ENCODE measurements at regions not wholly inside any gene's neighbourhood (a gene's known extent, or its start where the extent isn't known, plus 50 kb on each side); places are given as distances from the start of the nearest gene placed in this dataset.
A peak's percentile ranks its signal among the peaks of the same experiment; 100 is the strongest.

DNA sequence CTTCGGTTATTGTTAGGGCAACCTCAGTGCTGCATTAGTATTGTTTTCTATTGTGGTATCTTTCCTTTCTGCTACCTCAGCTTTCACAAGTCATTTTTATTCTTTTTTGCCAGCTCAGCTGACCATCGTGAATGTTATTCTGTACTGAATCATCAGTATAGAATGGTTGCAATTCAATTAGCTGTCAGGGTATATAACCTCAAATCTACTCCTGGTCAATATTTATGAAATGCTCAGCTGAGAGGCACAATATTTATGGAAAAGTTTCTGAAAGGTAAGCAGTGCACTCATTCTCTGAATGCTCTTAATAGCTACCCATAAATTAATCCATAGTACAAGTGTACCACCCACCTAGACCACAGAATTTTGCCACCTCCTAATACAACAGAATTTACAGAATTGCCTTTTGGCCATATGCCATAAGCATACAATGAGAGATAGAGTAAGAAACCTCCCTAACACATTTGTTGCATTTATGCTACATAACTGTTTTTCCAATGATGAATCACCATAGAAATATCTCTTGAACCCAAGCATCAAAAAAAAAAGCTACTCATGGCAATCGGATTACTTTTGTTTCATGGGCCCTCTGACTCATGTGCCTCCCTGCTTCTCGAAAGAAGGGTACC lies 732.6 kb upstream of the CHRM3 start:
- POLR2A ChIA-PET = no interaction called here
- H3K9me3 ChIP-seq = no peaks in the 10 kb centered on the region
- DNase-seq (ENCODE audit: low read depth in 1 of 2, low spot score in 1 of 2) (no peak), ATAC-seq (no peak), FAIRE-seq (no peak)
- TF ChIP-seq MAFK (IDR thresholded peaks at IDR 0.05; ENCODE audit: partially characterized antibody) = peak; percentile 2
- TF ChIP-seq, protein P1, sequence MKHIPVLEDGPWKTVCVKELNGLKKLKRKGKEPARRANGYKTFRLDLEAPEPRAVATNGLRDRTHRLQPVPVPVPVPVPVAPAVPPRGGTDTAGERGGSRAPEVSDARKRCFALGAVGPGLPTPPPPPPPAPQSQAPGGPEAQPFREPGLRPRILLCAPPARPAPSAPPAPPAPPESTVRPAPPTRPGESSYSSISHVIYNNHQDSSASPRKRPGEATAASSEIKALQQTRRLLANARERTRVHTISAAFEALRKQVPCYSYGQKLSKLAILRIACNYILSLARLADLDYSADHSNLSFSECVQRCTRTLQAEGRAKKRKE (CRISPR knock-in tag; IDR thresholded peaks at IDR 0.05; ENCODE audit: low read depth) = no peak
- no peak overlapping the region for H3K4me3 ChIP-seq
- H3K4me1 ChIP-seq = peaks cover 4% of the 10 kb centered on the region; the same call in 1 of the 3 replicates
- CTCF ChIA-PET = no interaction called here
- WGBS (ENCODE audit: missing lambda C conversion rate) = 15% methylated on average over 4 of the region's 4 CpGs
- no peak overlapping the region for H3K27ac ChIP-seq
- peak overlapping the region; percentile 22; the same call in 1 of the 3 replicates for H3K4me2 ChIP-seq

DNA sequence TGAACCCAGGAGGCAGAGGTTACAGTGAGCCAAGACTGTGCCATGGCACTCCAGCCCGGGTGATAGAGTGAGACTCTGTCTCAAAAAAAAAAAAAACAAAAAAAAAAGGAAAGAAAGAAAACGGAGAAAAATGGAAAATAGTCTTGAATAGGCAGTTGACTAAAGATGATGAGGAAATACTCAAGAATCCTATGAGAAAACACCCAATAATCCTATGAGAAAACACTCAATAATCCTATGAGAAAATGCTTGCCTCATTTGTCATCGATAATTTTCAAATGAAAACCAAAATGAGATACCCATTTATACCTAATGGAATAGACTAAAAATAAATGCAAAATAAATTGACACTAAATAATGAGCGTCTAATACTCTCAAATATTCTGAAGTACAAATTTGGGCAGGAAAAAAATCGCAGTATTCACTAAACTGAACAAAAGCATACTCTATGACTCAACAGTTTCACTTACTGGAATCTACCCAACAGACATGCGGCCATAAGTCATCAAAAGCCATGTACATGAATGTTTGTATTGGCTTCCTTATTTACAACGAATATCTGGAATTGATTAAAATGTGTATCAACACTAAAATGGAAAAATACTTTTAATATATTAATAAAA lies 733.9 kb upstream of the CHRM3 start:
- 5% methylated on average over 7 of the region's 7 CpGs for WGBS (ENCODE audit: missing lambda C conversion rate)
- H3K4me2 ChIP-seq = peak overlapping the region; percentile 42; the same call in 2 of the 3 replicates
- H3K9me3 ChIP-seq = no peaks in the 10 kb centered on the region
- FAIRE-seq (no peak), ATAC-seq (no peak), DNase-seq (ENCODE audit: low read depth in 1 of 2, low spot score in 1 of 2) (no peak)
- H3K27ac ChIP-seq = no peak overlapping the region
- CTCF ChIA-PET = no interaction called here
- no peak for TF ChIP-seq NR3C1 (IDR thresholded peaks at IDR 0.05)
- TF ChIP-seq JUNB (IDR thresholded peaks at IDR 0.05) = no peak
- TF ChIP-seq ZFP36 (IDR thresholded peaks at IDR 0.05; ENCODE audit: borderline replicate concordance, partially characterized antibody) = no peak
- no peak for TF ChIP-seq NFE2L2 (conservative IDR thresholded peaks at IDR 0.05; ENCODE audit: low read length)
- no peak for TF ChIP-seq POLR2A (IDR thresholded peaks at IDR 0.05; ENCODE audit: low read length)
- no peak for TF ChIP-seq PBX3 (IDR thresholded peaks at IDR 0.05)
- no peak for TF ChIP-seq SREBF2 (IDR thresholded peaks at IDR 0.05)
- no peak for TF ChIP-seq GATA3 (IDR thresholded peaks at IDR 0.05; ENCODE audit: borderline replicate concordance)
- no peak for TF ChIP-seq RCOR1 (IDR thresholded peaks at IDR 0.05; ENCODE audit: low read depth, low read length)
- no peak for TF ChIP-seq FOSL2 (IDR thresholded peaks at IDR 0.05)
- no peak for TF ChIP-seq FOSL2 (CRISPR knock-in tag; IDR thresholded peaks at IDR 0.05)
- TF ChIP-seq RFX5 (IDR thresholded peaks at IDR 0.05) = no peak
- TF ChIP-seq, protein P2, sequence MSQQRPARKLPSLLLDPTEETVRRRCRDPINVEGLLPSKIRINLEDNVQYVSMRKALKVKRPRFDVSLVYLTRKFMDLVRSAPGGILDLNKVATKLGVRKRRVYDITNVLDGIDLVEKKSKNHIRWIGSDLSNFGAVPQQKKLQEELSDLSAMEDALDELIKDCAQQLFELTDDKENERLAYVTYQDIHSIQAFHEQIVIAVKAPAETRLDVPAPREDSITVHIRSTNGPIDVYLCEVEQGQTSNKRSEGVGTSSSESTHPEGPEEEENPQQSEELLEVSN (IDR thresholded peaks at IDR 0.05; ENCODE audit: borderline replicate concordance, low read depth) = no peak
- no peak for TF ChIP-seq KDM1A (IDR thresholded peaks at IDR 0.05; ENCODE audit: low read depth)
- TF ChIP-seq CBX2 (IDR thresholded peaks at IDR 0.05; ENCODE audit: borderline replicate concordance, low read depth) = no peak
- TF ChIP-seq, protein P3, sequence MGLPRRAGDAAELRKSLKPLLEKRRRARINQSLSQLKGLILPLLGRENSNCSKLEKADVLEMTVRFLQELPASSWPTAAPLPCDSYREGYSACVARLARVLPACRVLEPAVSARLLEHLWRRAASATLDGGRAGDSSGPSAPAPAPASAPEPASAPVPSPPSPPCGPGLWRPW (IDR thresholded peaks at IDR 0.05) = no peak
- no peak for TF ChIP-seq PHF8 (IDR thresholded peaks at IDR 0.05; ENCODE audit: borderline replicate concordance, low read depth)
- TF ChIP-seq RNF2 (IDR thresholded peaks at IDR 0.05; ENCODE audit: borderline replicate concordance, low read depth) = no peak
- TF ChIP-seq RAD21 (conservative IDR thresholded peaks at IDR 0.05 in 1 of 2, IDR thresholded peaks at IDR 0.05 in 1 of 2) = no peak
- TF ChIP-seq TFCP2L1 (CRISPR knock-in tag; IDR thresholded peaks at IDR 0.05) = no peak
- TF ChIP-seq CHD4 (IDR thresholded peaks at IDR 0.05; ENCODE audit: borderline replicate concordance) = no peak
- H3K4me1 ChIP-seq = peaks cover 7% of the 10 kb centered on the region; the same call in 1 of the 3 replicates
- H3K4me3 ChIP-seq = no peak overlapping the region
- POLR2A ChIA-PET = no interaction called here

GRCh38 chr1:238649200-238649599 lies 737.2 kb upstream of the CHRM3 start:
- FAIRE-seq (no peak), ATAC-seq (no peak), DNase-seq (ENCODE audit: low read depth in 1 of 2, low spot score in 1 of 2) (no peak)
- peaks cover 9% of the 10 kb centered on the region; the same call in 1 of the 3 replicates for H3K4me1 ChIP-seq
- H3K27ac ChIP-seq = no peak overlapping the region
- CTCF ChIA-PET = no interaction called here
- peak overlapping the region; percentile 45 for H3K4me2 ChIP-seq
- no peak overlapping the region for H3K4me3 ChIP-seq
- POLR2A ChIA-PET = no interaction called here
- TF ChIP-seq POLR2AphosphoS2 (conservative IDR thresholded peaks at IDR 0.05; ENCODE audit: low read length) (no peak), KDM5A (IDR thresholded peaks at IDR 0.05) (no peak), SREBF2 (IDR thresholded peaks at IDR 0.05) (no peak), HOXA7 (CRISPR knock-in tag; IDR thresholded peaks at IDR 0.05) (no peak), HOXB5 (CRISPR knock-in tag; IDR thresholded peaks at IDR 0.05) (no peak), RAD21 (conservative IDR thresholded peaks at IDR 0.05 in 1 of 2, IDR thresholded peaks at IDR 0.05 in 1 of 2) (no peak), MYC (IDR thresholded peaks at IDR 0.05; ENCODE audit: borderline replicate concordance, low read length) (no peak)
- TF ChIP-seq, protein P4, sequence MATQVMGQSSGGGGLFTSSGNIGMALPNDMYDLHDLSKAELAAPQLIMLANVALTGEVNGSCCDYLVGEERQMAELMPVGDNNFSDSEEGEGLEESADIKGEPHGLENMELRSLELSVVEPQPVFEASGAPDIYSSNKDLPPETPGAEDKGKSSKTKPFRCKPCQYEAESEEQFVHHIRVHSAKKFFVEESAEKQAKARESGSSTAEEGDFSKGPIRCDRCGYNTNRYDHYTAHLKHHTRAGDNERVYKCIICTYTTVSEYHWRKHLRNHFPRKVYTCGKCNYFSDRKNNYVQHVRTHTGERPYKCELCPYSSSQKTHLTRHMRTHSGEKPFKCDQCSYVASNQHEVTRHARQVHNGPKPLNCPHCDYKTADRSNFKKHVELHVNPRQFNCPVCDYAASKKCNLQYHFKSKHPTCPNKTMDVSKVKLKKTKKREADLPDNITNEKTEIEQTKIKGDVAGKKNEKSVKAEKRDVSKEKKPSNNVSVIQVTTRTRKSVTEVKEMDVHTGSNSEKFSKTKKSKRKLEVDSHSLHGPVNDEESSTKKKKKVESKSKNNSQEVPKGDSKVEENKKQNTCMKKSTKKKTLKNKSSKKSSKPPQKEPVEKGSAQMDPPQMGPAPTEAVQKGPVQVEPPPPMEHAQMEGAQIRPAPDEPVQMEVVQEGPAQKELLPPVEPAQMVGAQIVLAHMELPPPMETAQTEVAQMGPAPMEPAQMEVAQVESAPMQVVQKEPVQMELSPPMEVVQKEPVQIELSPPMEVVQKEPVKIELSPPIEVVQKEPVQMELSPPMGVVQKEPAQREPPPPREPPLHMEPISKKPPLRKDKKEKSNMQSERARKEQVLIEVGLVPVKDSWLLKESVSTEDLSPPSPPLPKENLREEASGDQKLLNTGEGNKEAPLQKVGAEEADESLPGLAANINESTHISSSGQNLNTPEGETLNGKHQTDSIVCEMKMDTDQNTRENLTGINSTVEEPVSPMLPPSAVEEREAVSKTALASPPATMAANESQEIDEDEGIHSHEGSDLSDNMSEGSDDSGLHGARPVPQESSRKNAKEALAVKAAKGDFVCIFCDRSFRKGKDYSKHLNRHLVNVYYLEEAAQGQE (IDR thresholded peaks at IDR 0.05) = no peak
- H3K9me3 ChIP-seq = no peaks in the 10 kb centered on the region
